GM12878 (cell line): ENCODE measurements at regions not wholly inside any gene's neighbourhood (a gene's known extent, or its start where the extent isn't known, plus 50 kb on each side); places are given as distances from the start of the nearest gene placed in this dataset.

Experiments used
- ATAC-seq: fragments of 200-7000 bp; cut with Tn5 transposase; 3 replicates; pipeline ENCODE4 v1.9.1; 2020; ENCODE audit warnings: mild to moderate bottlenecking, moderate library complexity
- BruUV-seq: library from RNA; stranded (reverse); fragments of 400-500 nt; replicated peaks from 2 replicates; lab custom pipeline; 2021; lab: Mats Ljungman, UMichigan
- CTCF ChIA-PET: fragments of 300-600 bp; sonication (Branson Sonifier 250); formaldehyde crosslinking; extraction: SDS; loops from one replicate; lab custom pipeline; 2021; ENCODE audit warnings: inconsistent platforms; lab: Yijun Ruan, JAX
- POLR2A ChIA-PET: fragments of 350-600 bp; formaldehyde crosslinking; extraction: SDS; loops from one replicate; lab custom pipeline; 2021; ENCODE audit warnings: inconsistent platforms; lab: Charles Lee
- RAD21 ChIA-PET: fragments of 300-600 bp; sonication (Branson Sonifier 250); formaldehyde crosslinking; loops from one replicate; lab custom pipeline; 2023; ENCODE audit warnings: antibody characterized with exemption; ENCODE audit not compliant: unreplicated experiment; lab: Charles Lee
- SMC1A ChIA-PET: fragments of 300-600 bp; sonication (Branson Sonifier 250); formaldehyde crosslinking; loops from one replicate; lab custom pipeline; 2023; ENCODE audit not compliant: unreplicated experiment, uncharacterized antibody; lab: Charles Lee
- DNase-seq: peaks from one replicate; pipeline ENCODE4 v3.0.0-alpha.2; 2011; ENCODE audit warnings: low read depth, low spot score
- FAIRE-seq: peaks from 3 replicates; lab custom pipeline; 2011; peaks lifted over from hg19 to GRCh38; lab: Jason Lieb, UNC
- H2AFZ ChIP-seq: 2 replicates; pipeline ENCODE4 v1.6.0; 2011; ENCODE audit warnings: low read depth, low read length, control low read depth; ENCODE audit not compliant: control insufficient read depth
- H3K27ac ChIP-seq: 2 replicates; pipeline ENCODE4 v1.5.1; 2011; ENCODE audit warnings: control low read depth; ENCODE audit not compliant: control insufficient read depth, insufficient read depth
- H3K27me3 ChIP-seq, 2 experiments: replicated peaks in 1 of 2; 2 replicates each; pipeline versions ENCODE4 v1.6.0 to v1.6.1; 2011; ENCODE audit warnings: low read length in 1 of 2; ENCODE audit not compliant: control insufficient read depth in 2 of 2, insufficient read depth in 2 of 2
- H3K36me3 ChIP-seq, 2 experiments: 2 replicates each; pipeline ENCODE4 v1.5.1; 2011; ENCODE audit warnings: low read length in 1 of 2; ENCODE audit not compliant: control insufficient read depth in 2 of 2, insufficient read depth in 2 of 2
- H3K4me1 ChIP-seq: 2 replicates; pipeline ENCODE4 v1.6.1; 2011; ENCODE audit warnings: mild to moderate bottlenecking, low read length, moderate library complexity, mixed read lengths; ENCODE audit not compliant: control insufficient read depth, insufficient read depth
- H3K4me2 ChIP-seq: 2 replicates; pipeline ENCODE4 v1.6.0; 2011; ENCODE audit warnings: control low read depth; ENCODE audit not compliant: control insufficient read depth, insufficient read depth
- H3K4me3 ChIP-seq: fragments of 200-600 bp; sonication (generic); 2 replicates; pipeline ENCODE4 v1.5.1; 2016
- H3K79me2 ChIP-seq: 2 replicates; pipeline ENCODE4 v1.6.0; 2011; ENCODE audit warnings: low read length; ENCODE audit not compliant: control insufficient read depth, insufficient read depth
- H3K9ac ChIP-seq: 2 replicates; pipeline ENCODE4 v1.8.0; 2011; ENCODE audit warnings: low read length, control low read depth, mixed read lengths; ENCODE audit not compliant: control insufficient read depth, insufficient read depth
- H3K9me3 ChIP-seq: replicated peaks from 3 replicates; pipeline ENCODE4 v1.5.1; 2011; ENCODE audit warnings: mild to moderate bottlenecking, low read length; ENCODE audit not compliant: control insufficient read depth, insufficient read depth
- H4K20me1 ChIP-seq: 2 replicates; pipeline ENCODE4 v1.6.0; 2011; ENCODE audit not compliant: control insufficient read depth, insufficient read depth
- ASH2L ChIP-seq: fragments of 300-600, 200-600 bp; sonication (generic); IDR thresholded peaks from 2 replicates; pipeline ENCODE4 v1.6.1; 2017; ENCODE audit warnings: low read depth, mild to moderate bottlenecking, borderline replicate concordance
- MYB ChIP-seq: fragments of 150-350 bp; IDR thresholded peaks from 2 replicates; pipeline ENCODE4 v1.6.1; 2014; ENCODE audit warnings: mild to moderate bottlenecking, low read depth, low read length, borderline replicate concordance
- REST ChIP-seq: IDR thresholded peaks from 2 replicates; pipeline ENCODE4 v1.6.1; 2012; ENCODE audit warnings: mild to moderate bottlenecking, low read depth, low read length
- ZSCAN29 ChIP-seq: fragments of 450-650 bp; IDR thresholded peaks from 2 replicates; pipeline ENCODE4 v1.6.1; 2017; ENCODE audit warnings: mild to moderate bottlenecking, moderate library complexity
- in situ Hi-C: fragments of 300-500 bp; cut with MboI; formaldehyde crosslinking; loops from 9 replicates; pipeline ENCODE4 v1.14.3; 2018; ENCODE audit warnings: mixed read lengths
- intact Hi-C: fragments of 100-400 bp; cut with micrococcal nuclease; formaldehyde crosslinking; loops from one replicate; pipeline ENCODE4 v1.14.2; 2022; ENCODE audit not compliant: unreplicated experiment
- TF ChIP-seq, protein P1 (sequence below): fragments of 450-650 bp; IDR thresholded peaks from 2 replicates; pipeline ENCODE4 v1.6.1; 2014; ENCODE audit warnings: mild to moderate bottlenecking
- TF ChIP-seq, protein P2 (sequence below), 3 experiments: IDR thresholded peaks in 2 of 3; conservative IDR thresholded peaks in 1 of 3; 2 replicates each; pipeline ENCODE4 v1.5.1; 2011; ENCODE audit warnings: low read depth in 3 of 3, low read length in 3 of 3, mild to moderate bottlenecking in 3 of 3, control low read depth in 2 of 3, moderate library complexity in 2 of 3, inconsistent platforms in 1 of 3, mixed read lengths in 1 of 3; ENCODE audit not compliant: control insufficient read depth in 2 of 3, insufficient read depth in 1 of 3; ENCODE audit errors: extremely low read depth in 1 of 3
- TF ChIP-seq, protein P3 (sequence below): IDR thresholded peaks from 2 replicates; pipeline ENCODE4 v1.6.1; 2012; ENCODE audit warnings: improper control_type of control experiment, low read depth, low read length; ENCODE audit not compliant: insufficient replicate concordance

GRCh38 chr6:8845690-8846089 is 410.3 kb upstream of the SLC35B3 start (continued):
- TF ChIP-seq ZSCAN29, result no peak

- H4K20me1 ChIP-seq, result no peaks in the 10 kb centered on the region
- no peak overlapping the region for H3K9ac ChIP-seq
- H3K9me3 ChIP-seq, result no peaks in the 10 kb centered on the region
- no peak overlapping the region for H3K4me3 ChIP-seq
- no peaks in the 10 kb centered on the region for H3K4me1 ChIP-seq
- no peak for DNase-seq
- H3K79me2 ChIP-seq, result no peaks in the 10 kb centered on the region
- FAIRE-seq, result no peak
- ATAC-seq, result no peak
- intact Hi-C loops, result no loop called here
- H3K4me2 ChIP-seq, result no peak overlapping the region
- H3K27ac ChIP-seq, result no peak overlapping the region
- no peaks in the 10 kb centered on the region for H3K36me3 ChIP-seq
- in situ Hi-C loops, result no loop called here
- no TSS peak for BruUV-seq
- ChIA-PET SMC1A (interaction anchor here (0.9 kb wide), 1 partner anchor 61 kb away, joined by 3 read pairs; no protein-coding TSS in a partner anchor), POLR2A (no interaction called here), RAD21 (no interaction called here), CTCF (interaction anchor here (0.9 kb wide), 1 partner anchor 12 kb away, joined by 3 read pairs; no protein-coding TSS in a partner anchor)
- no peaks in the 10 kb centered on the region for H3K27me3 ChIP-seq
- no peak overlapping the region for H2AFZ ChIP-seq
- TF ChIP-seq ASH2L (no peak), MYB (no peak), REST (no peak)
- TF ChIP-seq, protein P1, sequence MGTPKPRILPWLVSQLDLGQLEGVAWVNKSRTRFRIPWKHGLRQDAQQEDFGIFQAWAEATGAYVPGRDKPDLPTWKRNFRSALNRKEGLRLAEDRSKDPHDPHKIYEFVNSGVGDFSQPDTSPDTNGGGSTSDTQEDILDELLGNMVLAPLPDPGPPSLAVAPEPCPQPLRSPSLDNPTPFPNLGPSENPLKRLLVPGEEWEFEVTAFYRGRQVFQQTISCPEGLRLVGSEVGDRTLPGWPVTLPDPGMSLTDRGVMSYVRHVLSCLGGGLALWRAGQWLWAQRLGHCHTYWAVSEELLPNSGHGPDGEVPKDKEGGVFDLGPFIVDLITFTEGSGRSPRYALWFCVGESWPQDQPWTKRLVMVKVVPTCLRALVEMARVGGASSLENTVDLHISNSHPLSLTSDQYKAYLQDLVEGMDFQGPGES, result no peak
- TF ChIP-seq, protein P2, sequence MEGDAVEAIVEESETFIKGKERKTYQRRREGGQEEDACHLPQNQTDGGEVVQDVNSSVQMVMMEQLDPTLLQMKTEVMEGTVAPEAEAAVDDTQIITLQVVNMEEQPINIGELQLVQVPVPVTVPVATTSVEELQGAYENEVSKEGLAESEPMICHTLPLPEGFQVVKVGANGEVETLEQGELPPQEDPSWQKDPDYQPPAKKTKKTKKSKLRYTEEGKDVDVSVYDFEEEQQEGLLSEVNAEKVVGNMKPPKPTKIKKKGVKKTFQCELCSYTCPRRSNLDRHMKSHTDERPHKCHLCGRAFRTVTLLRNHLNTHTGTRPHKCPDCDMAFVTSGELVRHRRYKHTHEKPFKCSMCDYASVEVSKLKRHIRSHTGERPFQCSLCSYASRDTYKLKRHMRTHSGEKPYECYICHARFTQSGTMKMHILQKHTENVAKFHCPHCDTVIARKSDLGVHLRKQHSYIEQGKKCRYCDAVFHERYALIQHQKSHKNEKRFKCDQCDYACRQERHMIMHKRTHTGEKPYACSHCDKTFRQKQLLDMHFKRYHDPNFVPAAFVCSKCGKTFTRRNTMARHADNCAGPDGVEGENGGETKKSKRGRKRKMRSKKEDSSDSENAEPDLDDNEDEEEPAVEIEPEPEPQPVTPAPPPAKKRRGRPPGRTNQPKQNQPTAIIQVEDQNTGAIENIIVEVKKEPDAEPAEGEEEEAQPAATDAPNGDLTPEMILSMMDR (IDR thresholded peaks at IDR 0.05 in 2 of 3, conservative IDR thresholded peaks at IDR 0.05 in 1 of 3; ENCODE audit: control insufficient read depth in 2 of 3, extremely low read depth in 1 of 3, insufficient read depth in 1 of 3, low read depth in 3 of 3, low read length in 3 of 3), result no peak
- TF ChIP-seq, protein P3, sequence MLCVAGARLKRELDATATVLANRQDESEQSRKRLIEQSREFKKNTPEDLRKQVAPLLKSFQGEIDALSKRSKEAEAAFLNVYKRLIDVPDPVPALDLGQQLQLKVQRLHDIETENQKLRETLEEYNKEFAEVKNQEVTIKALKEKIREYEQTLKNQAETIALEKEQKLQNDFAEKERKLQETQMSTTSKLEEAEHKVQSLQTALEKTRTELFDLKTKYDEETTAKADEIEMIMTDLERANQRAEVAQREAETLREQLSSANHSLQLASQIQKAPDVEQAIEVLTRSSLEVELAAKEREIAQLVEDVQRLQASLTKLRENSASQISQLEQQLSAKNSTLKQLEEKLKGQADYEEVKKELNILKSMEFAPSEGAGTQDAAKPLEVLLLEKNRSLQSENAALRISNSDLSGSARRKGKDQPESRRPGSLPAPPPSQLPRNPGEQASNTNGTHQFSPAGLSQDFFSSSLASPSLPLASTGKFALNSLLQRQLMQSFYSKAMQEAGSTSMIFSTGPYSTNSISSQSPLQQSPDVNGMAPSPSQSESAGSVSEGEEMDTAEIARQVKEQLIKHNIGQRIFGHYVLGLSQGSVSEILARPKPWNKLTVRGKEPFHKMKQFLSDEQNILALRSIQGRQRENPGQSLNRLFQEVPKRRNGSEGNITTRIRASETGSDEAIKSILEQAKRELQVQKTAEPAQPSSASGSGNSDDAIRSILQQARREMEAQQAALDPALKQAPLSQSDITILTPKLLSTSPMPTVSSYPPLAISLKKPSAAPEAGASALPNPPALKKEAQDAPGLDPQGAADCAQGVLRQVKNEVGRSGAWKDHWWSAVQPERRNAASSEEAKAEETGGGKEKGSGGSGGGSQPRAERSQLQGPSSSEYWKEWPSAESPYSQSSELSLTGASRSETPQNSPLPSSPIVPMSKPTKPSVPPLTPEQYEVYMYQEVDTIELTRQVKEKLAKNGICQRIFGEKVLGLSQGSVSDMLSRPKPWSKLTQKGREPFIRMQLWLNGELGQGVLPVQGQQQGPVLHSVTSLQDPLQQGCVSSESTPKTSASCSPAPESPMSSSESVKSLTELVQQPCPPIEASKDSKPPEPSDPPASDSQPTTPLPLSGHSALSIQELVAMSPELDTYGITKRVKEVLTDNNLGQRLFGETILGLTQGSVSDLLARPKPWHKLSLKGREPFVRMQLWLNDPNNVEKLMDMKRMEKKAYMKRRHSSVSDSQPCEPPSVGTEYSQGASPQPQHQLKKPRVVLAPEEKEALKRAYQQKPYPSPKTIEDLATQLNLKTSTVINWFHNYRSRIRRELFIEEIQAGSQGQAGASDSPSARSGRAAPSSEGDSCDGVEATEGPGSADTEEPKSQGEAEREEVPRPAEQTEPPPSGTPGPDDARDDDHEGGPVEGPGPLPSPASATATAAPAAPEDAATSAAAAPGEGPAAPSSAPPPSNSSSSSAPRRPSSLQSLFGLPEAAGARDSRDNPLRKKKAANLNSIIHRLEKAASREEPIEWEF, result no peak
These were observed 409.6 kb upstream of the SLC35B3 start for GRCh38 chr6:8844968-8845367.
